Pancreas (tissue), 10 donors: ENCODE measurements at regions not wholly inside any gene's neighbourhood (a gene's known extent, or its start where the extent isn't known, plus 50 kb on each side); places are given as distances from the start of the nearest gene placed in this dataset.

Experiments
- ATAC-seq, 4 donors: fragments of 200-7000 bp; cut with Tn5 transposase; one replicate each; pipeline versions ENCODE4 v1.8.0 to v1.9.1; 2020; ENCODE audit warnings: mild to moderate bottlenecking in 4 of 4, moderate library complexity in 4 of 4
- DNase-seq, 6 donors: peaks; one replicate each; pipeline ENCODE4 v3.0.0-alpha.2; 2020
- FAIRE-seq: peaks from 2 replicates; lab custom pipeline; 2012; peaks lifted over from hg19 to GRCh38; lab: Jason Lieb, UNC
- H3K27ac ChIP-seq, 4 donors: fragments of 200-600 bp; sonication (generic); 1 replicate in 3 of 4; 2 replicates in 1 of 4; pipeline versions ENCODE4 v1.5.0 to v1.8.0; 2020
- H3K27me3 ChIP-seq, 4 donors: fragments of 200-600 bp; one replicate each; pipeline ENCODE4 v1.8.0; 2021
- H3K36me3 ChIP-seq, 3 donors: fragments of 200-600 bp; sonication (generic) in 1 of 3; one replicate each; pipeline versions ENCODE4 v1.5.0 to v1.8.0; 2020 to 2021
- H3K4me1 ChIP-seq, 3 donors: fragments of 200-600 bp; one replicate each; pipeline ENCODE4 v1.8.0; 2021
- H3K4me3 ChIP-seq, 4 donors: fragments of 200-600 bp; sonication (generic) in 2 of 4; one replicate each; pipeline versions ENCODE4 v1.5.0 to v1.8.0; 2020 to 2021
- H3K9me3 ChIP-seq, 4 donors: fragments of 200-600 bp; one replicate each; pipeline ENCODE4 v1.8.0; 2021
- WGBS, 2 donors: extraction: QIAGEN DNeasy Blood & Tissue Kit; methylation state at CpG; one replicate each; pipeline ENCODE4 v1.1.7; 2013; 5-methylcytosine and 5-hydroxymethylcytosine counted together
- intact Hi-C, 3 donors: fragments of 100-400 bp; cut with DNase I; formaldehyde crosslinking; loops; one replicate each; pipeline versions ENCODE4 v1.11.1 to v1.14.2; 2022
- TF ChIP-seq, protein P1 (sequence below), 4 donors: fragments of 200-600 bp; sonication (generic) in 3 of 4; IDR thresholded peaks; one replicate each; pipeline versions ENCODE4 v1.5.0 to v1.8.0; 2021; ENCODE audit warnings: antibody characterized with exemption in 4 of 4
- donor health status: healthy with polysubstance abuse.
- donor health status: DM: no; HTN: no; CAD: no; lungs with moderate emphysema.
- donor health status: DM: no; HTN: no; CAD: no.
- donor health status: control.
- donor health status: control.
- donor health status: Bipolar disorder and iron deficiency.
- donor health status: DM: yes; HTN: yes; CAD: no.
- donor health status: DM: no; HTN: no; CAD: no.
- donor health status: DM: no; HTN: no; CAD: no.
- donor health status: DM: yes; HTN: yes; CAD: no.

DNA sequence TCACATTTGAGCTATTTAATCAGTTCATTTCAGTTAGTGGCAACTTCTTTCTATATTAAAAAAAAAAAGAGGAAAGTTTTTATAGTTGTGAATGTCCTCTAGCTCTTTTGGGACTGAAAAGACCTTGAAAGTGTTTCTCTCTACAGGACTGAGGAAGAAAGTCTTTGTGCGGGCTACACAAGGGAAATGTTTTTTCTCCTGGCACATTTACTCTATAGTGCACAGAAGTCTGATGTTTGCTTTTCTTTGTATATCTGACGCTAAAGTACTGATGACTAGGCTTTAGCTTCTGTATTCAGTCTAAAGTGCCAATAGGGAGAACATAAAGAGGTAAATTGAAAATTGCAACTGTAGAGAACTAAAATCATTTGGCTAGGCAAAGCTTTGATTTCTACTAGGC, 737.4 kb upstream of the LUZP2 start:
- Histone ChIP-seq H3K36me3 (no peaks in the 10 kb centered on the region), H3K4me3 (no peak overlapping the region), H3K4me1 (peaks cover 0 to 4% (median 0%) of the 10 kb centered on the region in 3 donors), H3K27ac (no peak overlapping the region), H3K27me3 (no peaks in the 10 kb centered on the region), H3K9me3 (no peaks in the 10 kb centered on the region)
- TF ChIP-seq, protein P1, sequence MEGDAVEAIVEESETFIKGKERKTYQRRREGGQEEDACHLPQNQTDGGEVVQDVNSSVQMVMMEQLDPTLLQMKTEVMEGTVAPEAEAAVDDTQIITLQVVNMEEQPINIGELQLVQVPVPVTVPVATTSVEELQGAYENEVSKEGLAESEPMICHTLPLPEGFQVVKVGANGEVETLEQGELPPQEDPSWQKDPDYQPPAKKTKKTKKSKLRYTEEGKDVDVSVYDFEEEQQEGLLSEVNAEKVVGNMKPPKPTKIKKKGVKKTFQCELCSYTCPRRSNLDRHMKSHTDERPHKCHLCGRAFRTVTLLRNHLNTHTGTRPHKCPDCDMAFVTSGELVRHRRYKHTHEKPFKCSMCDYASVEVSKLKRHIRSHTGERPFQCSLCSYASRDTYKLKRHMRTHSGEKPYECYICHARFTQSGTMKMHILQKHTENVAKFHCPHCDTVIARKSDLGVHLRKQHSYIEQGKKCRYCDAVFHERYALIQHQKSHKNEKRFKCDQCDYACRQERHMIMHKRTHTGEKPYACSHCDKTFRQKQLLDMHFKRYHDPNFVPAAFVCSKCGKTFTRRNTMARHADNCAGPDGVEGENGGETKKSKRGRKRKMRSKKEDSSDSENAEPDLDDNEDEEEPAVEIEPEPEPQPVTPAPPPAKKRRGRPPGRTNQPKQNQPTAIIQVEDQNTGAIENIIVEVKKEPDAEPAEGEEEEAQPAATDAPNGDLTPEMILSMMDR (IDR thresholded peaks at IDR 0.05) = no peak
- intact Hi-C loops = no loop called here
- ATAC-seq (no peak), FAIRE-seq (no peak), DNase-seq (no peak)
- 15 to 22% methylated on average over 2 of the region's 2 CpGs for WGBS, 2 donors

DNA sequence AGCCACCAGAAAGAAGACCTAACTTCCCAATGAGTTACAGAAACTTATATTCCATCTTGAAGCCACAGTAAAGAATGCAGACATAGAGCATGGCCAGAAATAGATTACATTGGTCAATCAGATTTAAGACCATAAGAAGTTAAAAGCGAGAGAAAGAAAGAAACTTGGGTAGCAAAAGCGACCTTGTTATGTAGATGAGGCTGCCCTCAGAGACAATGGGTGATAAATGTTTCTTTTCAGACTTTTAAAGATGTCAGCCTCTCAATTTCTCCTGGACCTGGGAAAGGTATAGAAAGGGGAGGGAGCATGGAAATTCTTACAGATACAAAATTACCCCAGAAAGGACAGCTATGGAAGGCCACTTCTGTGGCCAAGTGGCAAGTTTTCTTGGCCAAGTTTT, 732.6 kb upstream of the LUZP2 start:
- TF ChIP-seq, protein P1 (IDR thresholded peaks at IDR 0.05) = no peak
- Histone ChIP-seq H3K27me3 (no peaks in the 10 kb centered on the region), H3K4me3 (no peak overlapping the region), H3K27ac (no peak overlapping the region), H3K9me3 (no peaks in the 10 kb centered on the region), H3K36me3 (no peaks in the 10 kb centered on the region), H3K4me1 (peaks cover 0 to 4% (median 0%) of the 10 kb centered on the region in 3 donors)
- DNase-seq (no peak), FAIRE-seq (no peak), ATAC-seq (no peak)
- 87 to 95% methylated on average over 2 of the region's 2 CpGs for WGBS, 2 donors
- intact Hi-C loops = no loop called here

DNA sequence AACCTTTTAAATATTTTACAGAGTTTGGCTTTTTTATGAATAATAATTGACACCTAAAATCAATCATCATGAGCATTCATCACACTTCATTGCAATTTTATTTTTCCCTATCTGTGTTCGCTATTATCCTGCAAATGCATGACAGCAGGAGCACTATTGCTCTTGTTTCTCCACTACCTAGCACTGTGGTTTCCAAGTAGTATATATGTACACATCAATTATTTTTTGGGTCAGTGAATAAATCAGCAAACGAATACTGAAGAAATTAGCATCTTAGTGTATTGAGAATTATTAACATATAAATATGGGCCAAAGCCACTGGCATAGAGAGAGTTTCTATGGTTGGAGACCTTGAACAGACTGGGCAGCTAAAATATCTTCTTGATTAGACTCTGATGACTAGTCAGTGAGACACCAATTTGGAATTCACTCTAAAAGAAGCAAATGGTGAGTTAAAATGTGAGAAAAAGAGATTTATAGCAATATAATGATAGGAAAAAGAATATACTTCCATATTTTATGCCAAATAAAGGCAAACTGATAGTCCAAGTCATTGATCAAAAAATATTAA, 731.1 kb upstream of the LUZP2 start:
- 78 to 83% methylated on average over 2 of the region's 2 CpGs for WGBS, 2 donors
- Histone ChIP-seq H3K9me3 (no peaks in the 10 kb centered on the region), H3K36me3 (no peaks in the 10 kb centered on the region), H3K4me3 (no peak overlapping the region), H3K27me3 (no peaks in the 10 kb centered on the region), H3K27ac (no peak overlapping the region), H3K4me1 (no peaks in the 10 kb centered on the region)
- TF ChIP-seq, protein P1 (IDR thresholded peaks at IDR 0.05) = no peak
- DNase-seq (no peak), ATAC-seq (no peak), FAIRE-seq (no peak)
- intact Hi-C loops = no loop called here

DNA sequence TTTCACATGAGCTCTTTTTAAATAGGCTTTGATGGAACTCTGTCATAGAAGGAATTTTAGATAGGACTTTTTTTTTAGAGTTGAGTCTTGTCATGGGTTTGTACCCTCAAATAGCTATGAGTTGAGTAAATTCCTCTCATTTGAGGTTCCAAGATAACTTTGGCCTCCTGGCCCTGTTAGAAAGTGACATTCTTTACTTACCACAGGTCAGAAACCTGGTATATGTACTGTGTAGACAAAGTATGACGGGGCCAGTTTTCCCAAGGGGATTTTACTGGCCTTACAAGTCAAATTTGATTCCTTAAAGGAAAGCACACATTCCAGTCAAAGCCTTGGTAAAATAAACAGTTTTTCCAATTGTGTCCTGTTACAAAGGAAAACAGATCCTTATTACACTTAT, 729.3 kb upstream of the LUZP2 start:
- 79 to 85% methylated on average over 1 of the region's 1 CpG for WGBS, 2 donors

DNA sequence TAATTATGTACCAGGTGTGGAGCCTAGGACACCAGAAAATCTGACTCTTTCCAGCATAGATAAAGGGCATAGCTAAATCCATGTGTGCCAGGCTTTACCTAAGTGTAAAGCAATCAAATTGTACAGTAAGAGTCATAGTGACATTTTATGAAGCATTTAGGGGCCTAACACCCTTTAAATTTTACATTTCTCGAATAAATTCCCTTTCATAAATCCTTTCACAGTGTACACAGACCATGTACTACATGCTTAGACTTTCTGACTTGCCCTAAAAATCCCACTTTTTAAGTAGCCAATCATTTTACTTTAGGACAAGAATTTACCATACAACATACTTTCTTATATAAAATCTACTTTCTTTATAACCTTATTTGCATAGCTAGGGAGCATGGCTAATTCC, 727.6 kb upstream of the LUZP2 start:
- Histone ChIP-seq H3K36me3 (no peaks in the 10 kb centered on the region), H3K4me1 (no peaks in the 10 kb centered on the region), H3K4me3 (no peak overlapping the region), H3K9me3 (no peaks in the 10 kb centered on the region), H3K27ac (no peak overlapping the region), H3K27me3 (no peaks in the 10 kb centered on the region)
- FAIRE-seq = no peak
- DNase-seq = no peak
- no peak for ATAC-seq
- intact Hi-C loops = no loop called here
- WGBS, 2 donors = 82 to 97% methylated on average over 1 of the region's 1 CpG
- TF ChIP-seq, protein P1 (IDR thresholded peaks at IDR 0.05) = no peak

More for the DNA sequence above, 729.3 kb upstream of the LUZP2 start:
- TF ChIP-seq, protein P1 (IDR thresholded peaks at IDR 0.05) = no peak
- ATAC-seq (no peak), DNase-seq (no peak), FAIRE-seq (no peak)
- H3K4me1 ChIP-seq = no peaks in the 10 kb centered on the region
- H3K27ac ChIP-seq = no peak overlapping the region
- H3K4me3 ChIP-seq = no peak overlapping the region
- intact Hi-C loops = no loop called here
- H3K27me3 ChIP-seq = no peaks in the 10 kb centered on the region
- no peaks in the 10 kb centered on the region for H3K9me3 ChIP-seq
- H3K36me3 ChIP-seq = no peaks in the 10 kb centered on the region
